Panc1 (cell line): ENCODE measurements at regions not wholly inside any gene's neighbourhood (a gene's known extent, or its start where the extent isn't known, plus 50 kb on each side); places are given as distances from the start of the nearest gene placed in this dataset.

Experiments used
- CTCF ChIP-seq: fragments of 450-650 bp; IDR thresholded peaks from 2 replicates; pipeline ENCODE4 v1.5.1; 2017; ENCODE audit warnings: mild to moderate bottlenecking
- POLR2AphosphoS5 ChIP-seq: IDR thresholded peaks from 2 replicates; pipeline ENCODE4 v1.6.1; 2012; ENCODE audit warnings: mild to moderate bottlenecking, low read depth, low read length, moderate library complexity

GRCh38 chr5:163759000-163759704 is 253.7 kb downstream of the MAT2B start:
- TF ChIP-seq POLR2AphosphoS5 (no peak), CTCF (no peak)
